Neuronal stem cell (in vitro differentiated cells): ENCODE measurements at regions not wholly inside any gene's neighbourhood (a gene's known extent, or its start where the extent isn't known, plus 50 kb on each side); places are given as distances from the start of the nearest gene placed in this dataset.

Source experiments
- DNase-seq: peaks from one replicate; pipeline ENCODE4 v3.0.0-alpha.2; 2013; ENCODE audit warnings: low spot score
- H2AFZ ChIP-seq: one replicate; pipeline ENCODE4 v1.6.1; 2013; ENCODE audit warnings: mild to moderate bottlenecking, low read length, inconsistent platforms
- H2AK5ac ChIP-seq: 2 replicates; pipeline ENCODE4 v1.6.1; 2013; ENCODE audit warnings: low read depth, mild to moderate bottlenecking, inconsistent platforms, low read length, moderate library complexity, mixed read lengths
- H2BK120ac ChIP-seq: 2 replicates; pipeline ENCODE4 v1.6.1; 2013; ENCODE audit warnings: low read depth, mild to moderate bottlenecking, inconsistent platforms, low read length, moderate library complexity, mixed read lengths
- H2BK12ac ChIP-seq: one replicate; pipeline ENCODE4 v1.6.1; 2013; ENCODE audit warnings: low read length, inconsistent platforms
- H2BK15ac ChIP-seq: 2 replicates; pipeline ENCODE4 v1.6.1; 2013; ENCODE audit warnings: mild to moderate bottlenecking, low read length, inconsistent platforms, mixed read lengths
- H2BK5ac ChIP-seq: one replicate; pipeline ENCODE4 v1.6.1; 2013; ENCODE audit warnings: inconsistent platforms, mild to moderate bottlenecking, low read length, moderate library complexity
- H3K14ac ChIP-seq: one replicate; pipeline ENCODE4 v1.6.1; 2013; ENCODE audit warnings: low read length, inconsistent platforms
- H3K18ac ChIP-seq: 2 replicates; pipeline ENCODE4 v1.6.1; 2013; ENCODE audit warnings: low read length, inconsistent platforms
- H3K23ac ChIP-seq: 2 replicates; pipeline ENCODE4 v1.6.1; 2013; ENCODE audit warnings: low read depth, mild to moderate bottlenecking, mixed read lengths, low read length, inconsistent platforms; ENCODE audit not compliant: poor library complexity
- H3K27ac ChIP-seq: replicated peaks from 3 replicates; pipeline ENCODE4 v1.5.1; 2013; ENCODE audit warnings: low read length, inconsistent platforms
- H3K27me3 ChIP-seq, 3 experiments: 2 replicates each; pipeline ENCODE4 v1.6.1; 2013; ENCODE audit warnings: low read length in 3 of 3, mild to moderate bottlenecking in 2 of 3, inconsistent platforms in 1 of 3, low read depth in 1 of 3, mixed read lengths in 1 of 3, moderate library complexity in 1 of 3; ENCODE audit not compliant: control insufficient read depth in 3 of 3, insufficient read depth in 3 of 3
- H3K36me3 ChIP-seq, 2 donors: replicated peaks in 1 of 2; 2 replicates each; pipeline ENCODE4 v1.6.1; 2013; ENCODE audit warnings: low read length in 2 of 2; ENCODE audit not compliant: control insufficient read depth in 2 of 2, insufficient read depth in 2 of 2
- H3K4ac ChIP-seq: 2 replicates; pipeline ENCODE4 v1.6.1; 2013; ENCODE audit warnings: inconsistent platforms, mild to moderate bottlenecking, low read length, moderate library complexity
- H3K4me1 ChIP-seq, 2 donors: 1 replicate in 1 of 2; 2 replicates in 1 of 2; pipeline ENCODE4 v1.6.1; 2013; ENCODE audit warnings: low read length in 2 of 2, low read depth in 1 of 2; ENCODE audit not compliant: control insufficient read depth in 2 of 2, insufficient read depth in 1 of 2
- H3K4me2 ChIP-seq: one replicate; pipeline ENCODE4 v1.6.1; 2013; ENCODE audit warnings: mild to moderate bottlenecking, low read length, inconsistent platforms; ENCODE audit not compliant: insufficient read depth, poor library complexity, severe bottlenecking
- H3K4me3 ChIP-seq, 2 donors: 2 replicates each; pipeline ENCODE4 v1.5.1; 2013; ENCODE audit warnings: low read length in 2 of 2, mild to moderate bottlenecking in 2 of 2, inconsistent platforms in 1 of 2, moderate library complexity in 1 of 2
- H3K79me1 ChIP-seq: one replicate; pipeline ENCODE4 v1.6.1; 2013; ENCODE audit warnings: low read depth, mild to moderate bottlenecking, inconsistent platforms, low read length, moderate library complexity
- H3K9ac ChIP-seq: one replicate; pipeline ENCODE4 v1.6.1; 2013; ENCODE audit warnings: mild to moderate bottlenecking, low read depth, low read length, inconsistent platforms; ENCODE audit not compliant: poor library complexity
- H3K9me3 ChIP-seq, 2 donors: replicated peaks in 1 of 2; 2 replicates each; pipeline versions ENCODE3 to v1.6.1; 2013; ENCODE audit warnings: low read length in 2 of 2, mild to moderate bottlenecking in 2 of 2, inconsistent platforms in 1 of 2, low read depth in 1 of 2, mixed read lengths in 1 of 2, moderate library complexity in 1 of 2; ENCODE audit not compliant: control insufficient read depth in 2 of 2, insufficient read depth in 1 of 2
- H4K8ac ChIP-seq: one replicate; pipeline ENCODE4 v1.6.1; 2013; ENCODE audit warnings: low read depth, mild to moderate bottlenecking, inconsistent platforms, low read length, moderate library complexity
- H4K91ac ChIP-seq: one replicate; pipeline ENCODE4 v1.6.1; 2013; ENCODE audit warnings: low read length, low read depth, mild to moderate bottlenecking, inconsistent platforms; ENCODE audit not compliant: poor library complexity
- WGBS, 2 donors: extraction: QIAGEN DNeasy Blood & Tissue Kit; methylation state at CpG; one replicate each; pipeline ENCODE4 v1.1.7; 2013; ENCODE audit warnings: missing lambda C conversion rate in 2 of 2, mixed read lengths in 1 of 2; ENCODE audit not compliant: insufficient read length in 2 of 2, insufficient replicate concordance in 1 of 2; ENCODE audit errors: extremely low coverage in 2 of 2; 5-methylcytosine and 5-hydroxymethylcytosine counted together

DNA sequence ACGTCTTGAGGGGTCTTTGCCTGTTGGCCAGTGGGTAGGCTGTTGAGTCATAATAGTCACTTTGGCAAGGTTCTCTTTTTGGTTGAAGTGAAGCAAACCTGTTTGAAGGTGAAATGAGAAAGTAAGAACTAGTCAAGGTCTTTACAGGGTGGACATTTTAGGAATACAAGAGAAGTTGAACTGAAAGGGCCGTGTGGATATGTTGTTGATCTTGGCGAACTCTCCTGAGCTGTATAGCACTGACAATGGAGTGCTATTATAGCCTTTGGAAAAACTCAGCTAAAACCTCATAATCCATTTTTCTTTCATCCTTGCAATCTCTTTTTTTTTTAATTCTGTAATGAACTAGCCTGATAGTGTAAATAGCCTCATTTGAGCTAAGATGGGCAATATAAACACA lies 248.1 kb downstream of the MEIS1 start:
- Histone ChIP-seq H3K4me3 (no peak overlapping the region), H2BK15ac (no peak overlapping the region), H3K36me3 (no peaks in the 10 kb centered on the region), H2AK5ac (no peak overlapping the region), H2BK5ac (no peak overlapping the region), H3K9me3 (no peaks in the 10 kb centered on the region), H3K79me1 (no peaks in the 10 kb centered on the region), H3K27me3 (no peaks in the 10 kb centered on the region), H4K8ac (no peak overlapping the region), H3K14ac (no peak overlapping the region), H3K27ac (no peak overlapping the region), H2BK12ac (no peak overlapping the region), H3K9ac (no peak overlapping the region), H2BK120ac (no peak overlapping the region), H2AFZ (no peak overlapping the region), H3K4me1 (peaks cover 4 to 7% of the 10 kb centered on the region in 2 donors), H3K4ac (no peak overlapping the region), H3K18ac (no peak overlapping the region), H3K4me2 (no peak overlapping the region), H3K23ac (no peak overlapping the region), H4K91ac (no peak overlapping the region)
- WGBS, 2 donors = no CpG with 5 or more reads among the region's 3 CpGs
- DNase-seq = no peak

DNA sequence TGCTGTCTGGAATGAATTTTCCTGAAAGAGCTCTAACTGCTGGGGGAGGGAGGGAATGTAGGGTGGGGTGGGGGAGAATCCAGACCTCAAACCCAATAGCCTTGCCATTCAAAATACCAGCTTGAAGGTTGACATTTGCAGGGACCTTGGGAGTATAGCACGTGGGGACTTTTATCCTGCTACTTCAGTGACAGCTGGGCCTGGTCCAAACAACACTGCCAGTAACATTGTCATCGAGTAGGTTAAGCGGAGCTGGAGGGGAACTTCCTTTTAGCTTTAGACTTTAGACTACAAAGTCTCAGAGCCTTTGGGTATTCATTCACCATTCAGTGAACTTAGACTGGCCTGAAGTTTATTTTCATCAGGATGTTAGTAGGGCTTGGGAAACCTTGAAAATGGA lies 248.7 kb downstream of the MEIS1 start:
- no peaks in the 10 kb centered on the region for H3K79me1 ChIP-seq
- no peak overlapping the region for H3K9ac ChIP-seq
- H2AK5ac ChIP-seq = no peak overlapping the region
- no peak overlapping the region for H2BK12ac ChIP-seq
- H2BK120ac ChIP-seq = no peak overlapping the region
- no peaks in the 10 kb centered on the region for H3K36me3 ChIP-seq
- no peak overlapping the region for H3K18ac ChIP-seq
- no peak overlapping the region for H2BK5ac ChIP-seq
- H3K4me1 ChIP-seq = peaks cover 4 to 7% of the 10 kb centered on the region in 2 donors
- WGBS, 2 donors = no CpG with 5 or more reads among the region's 3 CpGs
- no peak overlapping the region for H3K27ac ChIP-seq
- no peak overlapping the region for H3K4me3 ChIP-seq
- DNase-seq = no peak
- H3K4ac ChIP-seq = no peak overlapping the region
- no peak overlapping the region for H4K8ac ChIP-seq
- H2BK15ac ChIP-seq = no peak overlapping the region
- H4K91ac ChIP-seq = no peak overlapping the region
- no peak overlapping the region for H3K4me2 ChIP-seq
- no peak overlapping the region for H3K23ac ChIP-seq
- H2AFZ ChIP-seq = no peak overlapping the region
- no peaks in the 10 kb centered on the region for H3K27me3 ChIP-seq
- no peak overlapping the region for H3K14ac ChIP-seq
- H3K9me3 ChIP-seq = no peaks in the 10 kb centered on the region

DNA sequence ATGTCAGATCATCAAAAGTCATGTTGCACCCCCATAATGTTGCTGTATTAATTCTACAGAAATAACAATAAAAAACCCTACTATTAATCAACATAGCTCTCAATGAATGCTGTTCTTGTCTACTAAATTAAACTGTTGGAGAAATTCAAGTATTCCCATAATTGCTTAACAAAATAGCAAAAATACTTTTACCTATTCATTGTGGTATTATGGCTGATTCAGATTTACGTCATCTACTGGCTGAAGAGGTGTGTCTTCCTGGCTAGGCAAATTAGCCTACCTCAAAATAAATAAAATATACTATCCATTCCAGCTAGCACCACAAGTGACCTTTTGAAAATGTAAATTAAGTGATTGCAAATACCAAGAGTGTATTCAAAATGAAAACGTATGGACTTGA lies 249.4 kb downstream of the MEIS1 start:
- no peaks in the 10 kb centered on the region for H3K9me3 ChIP-seq
- no peak overlapping the region for H3K18ac ChIP-seq
- no peak overlapping the region for H2AK5ac ChIP-seq
- no peak overlapping the region for H4K91ac ChIP-seq
- no peak overlapping the region for H2BK12ac ChIP-seq
- H2BK15ac ChIP-seq = no peak overlapping the region
- H2AFZ ChIP-seq = no peak overlapping the region
- DNase-seq = no peak
- H3K4me1 ChIP-seq = peaks cover 4 to 7% of the 10 kb centered on the region in 2 donors
- no peak overlapping the region for H3K27ac ChIP-seq
- H3K79me1 ChIP-seq = no peaks in the 10 kb centered on the region
- no peak overlapping the region for H3K4ac ChIP-seq
- H3K4me3 ChIP-seq = no peak overlapping the region
- H2BK120ac ChIP-seq = no peak overlapping the region
- no peak overlapping the region for H2BK5ac ChIP-seq
- H3K9ac ChIP-seq = no peak overlapping the region
- H4K8ac ChIP-seq = no peak overlapping the region
- no CpG with 5 or more reads among the region's 2 CpGs for WGBS, 2 donors
- H3K36me3 ChIP-seq = no peaks in the 10 kb centered on the region
- H3K27me3 ChIP-seq = no peaks in the 10 kb centered on the region
- H3K4me2 ChIP-seq = no peak overlapping the region
- no peak overlapping the region for H3K23ac ChIP-seq
- H3K14ac ChIP-seq = no peak overlapping the region

DNA sequence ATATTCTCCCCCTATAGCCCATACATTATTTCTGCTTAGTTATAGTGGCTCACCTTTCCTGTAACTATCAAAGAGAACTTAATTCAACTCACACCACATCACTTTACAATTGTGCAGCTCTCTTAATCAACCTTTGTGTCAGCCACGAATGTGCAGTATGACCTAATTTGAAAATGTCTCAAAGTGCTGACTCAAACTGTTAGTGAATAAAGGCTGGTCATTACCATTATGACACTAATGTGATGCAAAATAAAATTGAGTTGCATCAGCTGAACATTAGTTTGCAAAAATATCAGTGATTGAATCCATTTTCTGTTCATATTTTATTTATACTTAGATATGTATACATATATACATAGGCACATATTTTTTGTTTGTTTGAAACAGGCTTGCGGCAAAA lies 251.8 kb downstream of the MEIS1 start:
- Histone ChIP-seq H3K27me3 (no peaks in the 10 kb centered on the region), H3K14ac (no peak overlapping the region)

More for the DNA sequence above, 251.8 kb downstream of the MEIS1 start:
- Histone ChIP-seq H3K4me1 (peaks cover 5 to 8% of the 10 kb centered on the region in 2 donors), H3K4me3 (no peak overlapping the region), H3K18ac (no peak overlapping the region), H3K4ac (no peak overlapping the region), H2BK5ac (no peak overlapping the region), H4K91ac (no peak overlapping the region), H3K23ac (no peak overlapping the region), H3K4me2 (no peak overlapping the region), H3K9me3 (no peaks in the 10 kb centered on the region), H3K9ac (no peak overlapping the region), H2AK5ac (no peak overlapping the region), H3K36me3 (no peaks in the 10 kb centered on the region), H2BK120ac (no peak overlapping the region), H2BK12ac (no peak overlapping the region), H4K8ac (no peak overlapping the region), H2AFZ (peak overlapping the region; percentile 6), H3K27ac (no peak overlapping the region), H3K79me1 (no peaks in the 10 kb centered on the region), H2BK15ac (no peak overlapping the region)
- no peak for DNase-seq
- WGBS, 2 donors = no CpG with 5 or more reads among the region's 2 CpGs
